ENCODE measurements at regions not wholly inside any gene's neighbourhood (a gene's known extent, or its start where the extent isn't known, plus 50 kb on each side); places are given as distances from the start of the nearest gene placed in this dataset.

- Histone ChIP-seq H3K4me3 (no peak overlapping the region), H3K36me3 (no peaks in the 10 kb centered on the region), H3K4me1 (no peaks in the 10 kb centered on the region), H3K27me3 (no peaks in the 10 kb centered on the region), H3K9me3 (peaks cover 0 to 10% (median 0%) of the 10 kb centered on the region in 12 donors), H3K27ac (no peak overlapping the region)
- no peak for DNase-seq
- no peak for TF ChIP-seq CTCF (IDR thresholded peaks at IDR 0.05)
- TF ChIP-seq POLR2A (IDR thresholded peaks at IDR 0.05) = no peak
- no peak for ATAC-seq
- WGBS, 4 donors = 72 to 94% (median 91%) methylated on average over 3 of the region's 3 CpGs
- intact Hi-C loops (cut with DNase I) = no loop called here
Observed at GRCh38 chr10:83195021-83195420, 944.3 kb upstream of the GHITM start.

GRCh38 chr10:83199374-83199773 lies 939.9 kb upstream of the GHITM start:
- WGBS, 4 donors = 48 to 68% (median 54%) methylated on average over 1 of the region's 1 CpG
- TF ChIP-seq CTCF (IDR thresholded peaks at IDR 0.05) (no peak), POLR2A (IDR thresholded peaks at IDR 0.05) (no peak)
- H3K27me3 ChIP-seq = no peaks in the 10 kb centered on the region
- no peaks in the 10 kb centered on the region for H3K36me3 ChIP-seq
- peaks cover 0 to 19% (median 0%) of the 10 kb centered on the region in 12 donors for H3K9me3 ChIP-seq
- no peaks in the 10 kb centered on the region for H3K4me1 ChIP-seq
- DNase-seq (no peak), ATAC-seq (no peak)
- H3K4me3 ChIP-seq = no peak overlapping the region
- intact Hi-C loops (cut with DNase I) = no loop called here
- H3K27ac ChIP-seq = no peak overlapping the region

GRCh38 chr10:83205861-83206260 lies 933.4 kb upstream of the GHITM start:
- H3K9me3 ChIP-seq = peaks cover 0 to 13% (median 0%) of the 10 kb centered on the region in 12 donors
- no peak for TF ChIP-seq POLR2A (IDR thresholded peaks at IDR 0.05)
- TF ChIP-seq CTCF (IDR thresholded peaks at IDR 0.05) = no peak
- H3K36me3 ChIP-seq = no peaks in the 10 kb centered on the region
- ATAC-seq (no peak), DNase-seq (no peak)
- no peak overlapping the region for H3K4me3 ChIP-seq
- WGBS, 4 donors = 64 to 70% (median 68%) methylated on average over 2 of the region's 2 CpGs
- intact Hi-C loops (cut with DNase I) = no loop called here
- no peaks in the 10 kb centered on the region for H3K4me1 ChIP-seq
- H3K27me3 ChIP-seq = no peaks in the 10 kb centered on the region
- H3K27ac ChIP-seq = no peak overlapping the region

- intact Hi-C loops (cut with DNase I) = no loop called here
- DNase-seq = no peak
Observed at GRCh38 chr10:83212632-83213334, 926.5 kb upstream of the GHITM start.

More at GRCh38 chr10:83212632-83213334, 926.5 kb upstream of the GHITM start:
- no peak for TF ChIP-seq POLR2A (IDR thresholded peaks at IDR 0.05)
- no peak for TF ChIP-seq CTCF (IDR thresholded peaks at IDR 0.05)
- no peaks in the 10 kb centered on the region for H3K27me3 ChIP-seq
- H3K9me3 ChIP-seq = no peaks in the 10 kb centered on the region
- no peaks in the 10 kb centered on the region for H3K36me3 ChIP-seq
- H3K4me3 ChIP-seq = no peak overlapping the region
- no peaks in the 10 kb centered on the region for H3K4me1 ChIP-seq
- no peak for ATAC-seq
- no peak overlapping the region for H3K27ac ChIP-seq
- WGBS, 4 donors = 79 to 85% (median 83%) methylated on average over 3 of the region's 3 CpGs

Data from heart left ventricle (tissue), 16 donors.